Vagina (tissue), 2 donors: ENCODE measurements at regions not wholly inside any gene's neighbourhood (a gene's known extent, or its start where the extent isn't known, plus 50 kb on each side); places are given as distances from the start of the nearest gene placed in this dataset.

Source experiments
- POLR2A ChIP-seq, 2 donors: fragments of 450-650 bp; IDR thresholded peaks; one replicate each; pipeline ENCODE4 v1.6.1; 2017; ENCODE audit warnings: antibody characterized with exemption in 2 of 2, mild to moderate bottlenecking in 2 of 2, moderate library complexity in 2 of 2
- TF ChIP-seq, protein P1 (sequence below), 3 experiments: fragments of 450-650 bp in 2 of 3; fragments of 200-600 bp in 1 of 3; sonication (generic) in 1 of 3; IDR thresholded peaks; one replicate each; pipeline ENCODE4 v1.5.1; 2017 to 2019; ENCODE audit warnings: antibody characterized with exemption in 3 of 3, mild to moderate bottlenecking in 2 of 3, moderate library complexity in 2 of 3

DNA sequence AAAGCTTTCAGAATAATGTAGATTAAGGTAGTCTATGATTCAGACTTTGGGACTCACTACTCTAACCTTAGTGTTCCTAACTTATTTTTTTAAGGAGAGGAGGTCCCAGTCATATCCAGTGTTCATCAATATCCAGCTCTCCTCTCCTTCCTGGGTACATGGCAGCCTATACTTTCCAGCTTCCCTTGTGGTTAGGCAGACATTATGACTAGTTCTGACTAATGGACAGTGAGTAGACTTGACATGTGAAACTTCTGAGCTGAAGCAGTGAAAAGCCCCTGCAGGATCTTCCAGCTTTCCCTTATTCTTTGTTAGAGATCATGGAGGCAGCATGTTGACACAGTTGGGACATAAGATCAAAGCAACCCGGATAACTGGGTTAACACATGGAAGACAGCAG lies 144.2 kb downstream of the PTPRU start:
- TF ChIP-seq, protein P1, sequence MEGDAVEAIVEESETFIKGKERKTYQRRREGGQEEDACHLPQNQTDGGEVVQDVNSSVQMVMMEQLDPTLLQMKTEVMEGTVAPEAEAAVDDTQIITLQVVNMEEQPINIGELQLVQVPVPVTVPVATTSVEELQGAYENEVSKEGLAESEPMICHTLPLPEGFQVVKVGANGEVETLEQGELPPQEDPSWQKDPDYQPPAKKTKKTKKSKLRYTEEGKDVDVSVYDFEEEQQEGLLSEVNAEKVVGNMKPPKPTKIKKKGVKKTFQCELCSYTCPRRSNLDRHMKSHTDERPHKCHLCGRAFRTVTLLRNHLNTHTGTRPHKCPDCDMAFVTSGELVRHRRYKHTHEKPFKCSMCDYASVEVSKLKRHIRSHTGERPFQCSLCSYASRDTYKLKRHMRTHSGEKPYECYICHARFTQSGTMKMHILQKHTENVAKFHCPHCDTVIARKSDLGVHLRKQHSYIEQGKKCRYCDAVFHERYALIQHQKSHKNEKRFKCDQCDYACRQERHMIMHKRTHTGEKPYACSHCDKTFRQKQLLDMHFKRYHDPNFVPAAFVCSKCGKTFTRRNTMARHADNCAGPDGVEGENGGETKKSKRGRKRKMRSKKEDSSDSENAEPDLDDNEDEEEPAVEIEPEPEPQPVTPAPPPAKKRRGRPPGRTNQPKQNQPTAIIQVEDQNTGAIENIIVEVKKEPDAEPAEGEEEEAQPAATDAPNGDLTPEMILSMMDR (IDR thresholded peaks at IDR 0.05) = no peak
- TF ChIP-seq POLR2A (IDR thresholded peaks at IDR 0.05) = no peak
